Dedifferentiated amniotic fluid mesenchymal stem cell (primary cell): ENCODE measurements at regions not wholly inside any gene's neighbourhood (a gene's known extent, or its start where the extent isn't known, plus 50 kb on each side); places are given as distances from the start of the nearest gene placed in this dataset.

ENCODE experiments used
- DNase-seq: peaks from one replicate; pipeline ENCODE4 v3.0.0-alpha.2; 2016; ENCODE audit errors: extremely low spot score

- DNase-seq: no peak
Observed at GRCh38 chr3:94694894-94695293, 632.0 kb downstream of the NSUN3 start.

GRCh38 chr3:94704467-94704866, 641.6 kb downstream of the NSUN3 start:
- no peak for DNase-seq

- no peak for DNase-seq
Observed at GRCh38 chr3:94709249-94709902, 646.5 kb downstream of the NSUN3 start.

GRCh38 chr3:94714194-94714593, 651.3 kb downstream of the NSUN3 start:
- DNase-seq: no peak

- no peak for DNase-seq
Observed at GRCh38 chr3:94716326-94717018, 653.6 kb downstream of the NSUN3 start.

- DNase-seq: no peak
Observed at GRCh38 chr3:94734206-94734605, 671.3 kb downstream of the NSUN3 start.

GRCh38 chr3:94735354-94735753, 672.5 kb downstream of the NSUN3 start:
- DNase-seq: no peak

- no peak for DNase-seq
Observed at GRCh38 chr3:94737116-94737515, 674.3 kb downstream of the NSUN3 start.

GRCh38 chr3:94739420-94739819, 676.6 kb downstream of the NSUN3 start:
- DNase-seq: no peak

GRCh38 chr3:94758751-94759150, 695.9 kb downstream of the NSUN3 start:
- no peak for DNase-seq

GRCh38 chr3:94772402-94772801, 709.5 kb downstream of the NSUN3 start:
- no peak for DNase-seq

GRCh38 chr3:94775746-94776145, 712.9 kb downstream of the NSUN3 start:
- DNase-seq: no peak

- no peak for DNase-seq
Observed at GRCh38 chr3:94776401-94776915, 713.6 kb downstream of the NSUN3 start.

- DNase-seq: no peak
Observed at GRCh38 chr3:94778289-94778688, 715.4 kb downstream of the NSUN3 start.

GRCh38 chr3:94778814-94779494, 716.1 kb downstream of the NSUN3 start:
- no peak for DNase-seq

- DNase-seq: no peak
Observed at GRCh38 chr3:94779699-94780098, 716.8 kb downstream of the NSUN3 start.

GRCh38 chr3:94784274-94784673, 721.4 kb downstream of the NSUN3 start:
- DNase-seq: no peak

GRCh38 chr3:94787066-94787465, 724.2 kb downstream of the NSUN3 start:
- no peak for DNase-seq

- DNase-seq: no peak
Observed at GRCh38 chr3:94787734-94788270, 724.9 kb downstream of the NSUN3 start.

GRCh38 chr3:94794563-94794962, 731.7 kb downstream of the NSUN3 start:
- no peak for DNase-seq

- no peak for DNase-seq
Observed at GRCh38 chr3:94799420-94800060, 736.7 kb downstream of the NSUN3 start.

GRCh38 chr3:94811836-94812235, 749.0 kb downstream of the NSUN3 start:
- DNase-seq: no peak
